WTC11 (cell line): ENCODE measurements at regions not wholly inside any gene's neighbourhood (a gene's known extent, or its start where the extent isn't known, plus 50 kb on each side); places are given as distances from the start of the nearest gene placed in this dataset.

Source experiments
- ETV6 ChIP-seq: sonication (generic); formaldehyde crosslinking; IDR thresholded peaks from 2 replicates; pipeline ENCODE4 v1.8.1; 2022; ENCODE audit warnings: mild to moderate bottlenecking, missing genetic modification reagents
- NFYB ChIP-seq: sonication (generic); formaldehyde crosslinking; conservative IDR thresholded peaks from 2 replicates; pipeline ENCODE4 v1.8.0; 2022; ENCODE audit warnings: low read depth, missing genetic modification reagents
- ZNF416 ChIP-seq: fragments of 250-450 bp; sonication (Bioruptor Pico); IDR thresholded peaks from 2 replicates; pipeline ENCODE4 v1.9.0; 2021; ENCODE audit warnings: mild to moderate bottlenecking, inconsistent platforms
- TF ChIP-seq, protein P1 (sequence below): fragments of 200-600 bp; IDR thresholded peaks from 2 replicates; pipeline ENCODE4 v1.8.0; 2022; ENCODE audit warnings: antibody characterized with exemption

DNA sequence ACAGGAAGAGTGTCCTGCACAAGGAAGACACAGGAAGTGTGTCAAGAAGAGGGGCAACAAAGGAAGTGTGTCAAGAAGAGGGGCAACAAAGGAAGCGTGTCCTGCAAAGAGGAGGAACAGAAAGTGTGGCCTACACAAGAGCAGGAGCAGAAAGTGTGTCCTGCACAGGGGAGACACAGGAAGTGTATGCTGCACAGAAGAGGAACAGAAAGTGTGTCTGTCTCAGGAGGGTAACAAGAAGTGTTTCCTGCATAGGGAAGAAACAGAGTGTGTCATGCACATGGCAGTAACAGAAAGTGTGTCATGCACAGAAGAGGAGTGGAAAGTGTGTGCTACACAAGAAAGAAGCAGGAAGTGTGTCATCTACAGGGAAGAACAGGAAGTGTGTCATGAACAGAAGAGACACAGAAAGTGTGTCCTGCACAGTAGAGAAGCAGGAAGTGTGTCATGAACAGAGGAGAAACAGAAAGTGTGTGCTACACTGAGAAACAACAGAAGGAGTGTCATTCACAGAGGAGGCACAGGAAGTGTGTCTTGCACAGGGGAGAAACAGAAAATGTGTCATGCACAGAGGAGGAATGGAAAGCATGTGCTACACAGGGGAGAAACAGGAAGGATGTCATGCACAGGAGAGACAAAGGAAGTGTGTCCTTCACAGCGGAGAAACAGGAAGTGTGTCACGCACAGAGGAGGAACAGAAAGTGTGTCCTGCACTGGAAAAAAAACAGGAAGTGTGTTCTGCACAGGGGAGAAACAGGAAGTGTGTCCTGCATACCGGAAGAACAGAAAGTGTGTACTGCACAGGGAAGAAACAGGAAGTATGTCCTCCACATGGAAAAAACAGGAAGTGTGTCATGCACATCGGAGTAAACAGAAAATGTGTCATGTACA, 526.4 kb upstream of the PRKX start:
- TF ChIP-seq, protein P1, sequence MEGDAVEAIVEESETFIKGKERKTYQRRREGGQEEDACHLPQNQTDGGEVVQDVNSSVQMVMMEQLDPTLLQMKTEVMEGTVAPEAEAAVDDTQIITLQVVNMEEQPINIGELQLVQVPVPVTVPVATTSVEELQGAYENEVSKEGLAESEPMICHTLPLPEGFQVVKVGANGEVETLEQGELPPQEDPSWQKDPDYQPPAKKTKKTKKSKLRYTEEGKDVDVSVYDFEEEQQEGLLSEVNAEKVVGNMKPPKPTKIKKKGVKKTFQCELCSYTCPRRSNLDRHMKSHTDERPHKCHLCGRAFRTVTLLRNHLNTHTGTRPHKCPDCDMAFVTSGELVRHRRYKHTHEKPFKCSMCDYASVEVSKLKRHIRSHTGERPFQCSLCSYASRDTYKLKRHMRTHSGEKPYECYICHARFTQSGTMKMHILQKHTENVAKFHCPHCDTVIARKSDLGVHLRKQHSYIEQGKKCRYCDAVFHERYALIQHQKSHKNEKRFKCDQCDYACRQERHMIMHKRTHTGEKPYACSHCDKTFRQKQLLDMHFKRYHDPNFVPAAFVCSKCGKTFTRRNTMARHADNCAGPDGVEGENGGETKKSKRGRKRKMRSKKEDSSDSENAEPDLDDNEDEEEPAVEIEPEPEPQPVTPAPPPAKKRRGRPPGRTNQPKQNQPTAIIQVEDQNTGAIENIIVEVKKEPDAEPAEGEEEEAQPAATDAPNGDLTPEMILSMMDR = no peak
- TF ChIP-seq ZNF416 (CRISPR knock-in tag) (no peak), NFYB (no peak), ETV6 (CRISPR knock-in tag) (no peak)
